ENCODE measurements at regions not wholly inside any gene's neighbourhood (a gene's known extent, or its start where the extent isn't known, plus 50 kb on each side); places are given as distances from the start of the nearest gene placed in this dataset.

DNA sequence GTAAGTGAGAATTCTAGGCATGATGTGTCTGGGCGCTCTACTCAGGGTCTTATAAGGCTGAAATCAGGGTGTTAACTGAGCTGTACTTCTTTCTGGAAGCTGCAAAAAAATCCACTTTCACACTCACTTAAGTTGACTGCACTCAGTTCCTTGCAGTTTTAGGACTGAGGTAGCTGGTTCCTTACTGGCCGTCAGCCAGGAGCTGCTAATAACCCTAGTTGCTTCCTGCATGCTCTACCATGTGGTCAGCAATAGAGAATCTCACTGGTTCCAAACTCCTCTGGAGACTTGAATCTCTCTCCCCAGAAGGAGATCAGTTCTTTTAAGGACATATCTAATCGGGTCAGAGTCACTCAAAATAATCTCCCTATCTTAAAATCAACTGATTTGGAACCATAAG, 911.2 kb downstream of the EFNA5 start:
- POLR2A ChIA-PET (ENCODE audit: unreplicated experiment): no interaction called here
- Histone ChIP-seq H3K23ac (ENCODE audit: low read depth, low read length) (no peak overlapping the region), H3K9ac (ENCODE audit: low read depth, low read length) (no peak overlapping the region), H2BK120ac (ENCODE audit: low read depth, low read length) (no peak overlapping the region), H3K18ac (ENCODE audit: low read depth, low read length) (no peak overlapping the region), H3K4me2 (ENCODE audit: low read depth, low read length) (no peak overlapping the region), H2BK15ac (ENCODE audit: low read depth, low read length) (no peak overlapping the region), H3K4ac (ENCODE audit: low read depth, low read length) (no peak overlapping the region), H3K9me3 (ENCODE audit: control insufficient read depth, insufficient read depth, low read length) (no peaks in the 10 kb centered on the region), H2BK20ac (ENCODE audit: low read depth, low read length) (no peak overlapping the region), H3K9me1 (ENCODE audit: insufficient read depth, low read length) (no peaks in the 10 kb centered on the region), H3K4me1 (ENCODE audit: control insufficient read depth, insufficient read depth, low read length) (no peaks in the 10 kb centered on the region; the same call in 1 of the 2 replicates), H3K79me1 (ENCODE audit: low read depth in 1 of 2, low read length in 2 of 2) (no peaks in the 10 kb centered on the region), H3K56ac (ENCODE audit: extremely low read depth, insufficient read depth, low read length) (no peak overlapping the region), H3K14ac (replicated peaks; ENCODE audit: low read depth, low read length) (no peak overlapping the region), H3K27ac (ENCODE audit: insufficient read depth, low read length) (no peak overlapping the region), H4K8ac (ENCODE audit: low read depth in 2 of 2, low read length in 2 of 2) (no peak overlapping the region), H4K5ac (ENCODE audit: low read depth, low read length) (no peak overlapping the region), H2AK9ac (replicated peaks; ENCODE audit: low read depth, low read length, poor library complexity) (no peak overlapping the region), H4K91ac (ENCODE audit: insufficient read depth, low read depth, low read length) (no peak overlapping the region), H2BK5ac (ENCODE audit: low read depth, low read length, poor library complexity, severe bottlenecking) (no peak overlapping the region), H2AK5ac (ENCODE audit: low read depth, low read length) (no peak overlapping the region), H3K4me3 (ENCODE audit: insufficient read depth, low read depth, low read length) (no peak overlapping the region), H2AFZ (replicated peaks; ENCODE audit: low read length, poor library complexity) (no peak overlapping the region), H4K20me1 (ENCODE audit: insufficient read depth, low read length) (no peaks in the 10 kb centered on the region), H3K36me3 (ENCODE audit: control insufficient read depth, insufficient read depth, low read length) (no peaks in the 10 kb centered on the region), H3K27me3 (ENCODE audit: control insufficient read depth, insufficient read depth, low read length) (no peaks in the 10 kb centered on the region)
- CTCF ChIA-PET: no interaction called here
- no CpG with 5 or more reads among the region's 3 CpGs for WGBS, 2 experiments (ENCODE audit: extremely low coverage in 2 of 2, insufficient read length in 1 of 2)
- in situ Hi-C loops (cut with MboI; ENCODE audit: low sequenced_read_pairs): no loop called here
- DNase-seq (peak; percentile 25), ATAC-seq (ENCODE audit: low read depth) (no peak)
- intact Hi-C loops (cut with micrococcal nuclease): no loop called here
- dilution Hi-C loops (cut with HindIII; ENCODE audit: low sequenced_read_pairs, unreplicated experiment): no loop called here
- TF ChIP-seq MAZ (IDR thresholded peaks at IDR 0.05; ENCODE audit: borderline replicate concordance, low read depth, low read length) (no peak), SMC3 (IDR thresholded peaks at IDR 0.05; ENCODE audit: low read depth, low read length) (no peak), POLR2A (IDR thresholded peaks at IDR 0.05; ENCODE audit: low read depth, low read length) (no peak), CEBPB (IDR thresholded peaks at IDR 0.05; ENCODE audit: low read depth, low read length) (no peak), FOS (IDR thresholded peaks at IDR 0.05; ENCODE audit: low read depth, low read length) (no peak), MAFK (IDR thresholded peaks at IDR 0.05; ENCODE audit: low read depth, low read length) (no peak), RAD21 (IDR thresholded peaks at IDR 0.05; ENCODE audit: low read length) (no peak)
- TF ChIP-seq, protein P1, sequence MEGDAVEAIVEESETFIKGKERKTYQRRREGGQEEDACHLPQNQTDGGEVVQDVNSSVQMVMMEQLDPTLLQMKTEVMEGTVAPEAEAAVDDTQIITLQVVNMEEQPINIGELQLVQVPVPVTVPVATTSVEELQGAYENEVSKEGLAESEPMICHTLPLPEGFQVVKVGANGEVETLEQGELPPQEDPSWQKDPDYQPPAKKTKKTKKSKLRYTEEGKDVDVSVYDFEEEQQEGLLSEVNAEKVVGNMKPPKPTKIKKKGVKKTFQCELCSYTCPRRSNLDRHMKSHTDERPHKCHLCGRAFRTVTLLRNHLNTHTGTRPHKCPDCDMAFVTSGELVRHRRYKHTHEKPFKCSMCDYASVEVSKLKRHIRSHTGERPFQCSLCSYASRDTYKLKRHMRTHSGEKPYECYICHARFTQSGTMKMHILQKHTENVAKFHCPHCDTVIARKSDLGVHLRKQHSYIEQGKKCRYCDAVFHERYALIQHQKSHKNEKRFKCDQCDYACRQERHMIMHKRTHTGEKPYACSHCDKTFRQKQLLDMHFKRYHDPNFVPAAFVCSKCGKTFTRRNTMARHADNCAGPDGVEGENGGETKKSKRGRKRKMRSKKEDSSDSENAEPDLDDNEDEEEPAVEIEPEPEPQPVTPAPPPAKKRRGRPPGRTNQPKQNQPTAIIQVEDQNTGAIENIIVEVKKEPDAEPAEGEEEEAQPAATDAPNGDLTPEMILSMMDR (conservative IDR thresholded peaks at IDR 0.05; ENCODE audit: low read depth, low read length): no peak
- TF ChIP-seq, protein P2, sequence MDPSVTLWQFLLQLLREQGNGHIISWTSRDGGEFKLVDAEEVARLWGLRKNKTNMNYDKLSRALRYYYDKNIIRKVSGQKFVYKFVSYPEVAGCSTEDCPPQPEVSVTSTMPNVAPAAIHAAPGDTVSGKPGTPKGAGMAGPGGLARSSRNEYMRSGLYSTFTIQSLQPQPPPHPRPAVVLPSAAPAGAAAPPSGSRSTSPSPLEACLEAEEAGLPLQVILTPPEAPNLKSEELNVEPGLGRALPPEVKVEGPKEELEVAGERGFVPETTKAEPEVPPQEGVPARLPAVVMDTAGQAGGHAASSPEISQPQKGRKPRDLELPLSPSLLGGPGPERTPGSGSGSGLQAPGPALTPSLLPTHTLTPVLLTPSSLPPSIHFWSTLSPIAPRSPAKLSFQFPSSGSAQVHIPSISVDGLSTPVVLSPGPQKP (IDR thresholded peaks at IDR 0.05; ENCODE audit: borderline replicate concordance, low read depth, low read length): no peak
- BruUV-seq (replicated peaks): no TSS peak

Measured in IMR-90 (cell line).